ENCODE measurements at regions not wholly inside any gene's neighbourhood (a gene's known extent, or its start where the extent isn't known, plus 50 kb on each side); places are given as distances from the start of the nearest gene placed in this dataset.

DNA sequence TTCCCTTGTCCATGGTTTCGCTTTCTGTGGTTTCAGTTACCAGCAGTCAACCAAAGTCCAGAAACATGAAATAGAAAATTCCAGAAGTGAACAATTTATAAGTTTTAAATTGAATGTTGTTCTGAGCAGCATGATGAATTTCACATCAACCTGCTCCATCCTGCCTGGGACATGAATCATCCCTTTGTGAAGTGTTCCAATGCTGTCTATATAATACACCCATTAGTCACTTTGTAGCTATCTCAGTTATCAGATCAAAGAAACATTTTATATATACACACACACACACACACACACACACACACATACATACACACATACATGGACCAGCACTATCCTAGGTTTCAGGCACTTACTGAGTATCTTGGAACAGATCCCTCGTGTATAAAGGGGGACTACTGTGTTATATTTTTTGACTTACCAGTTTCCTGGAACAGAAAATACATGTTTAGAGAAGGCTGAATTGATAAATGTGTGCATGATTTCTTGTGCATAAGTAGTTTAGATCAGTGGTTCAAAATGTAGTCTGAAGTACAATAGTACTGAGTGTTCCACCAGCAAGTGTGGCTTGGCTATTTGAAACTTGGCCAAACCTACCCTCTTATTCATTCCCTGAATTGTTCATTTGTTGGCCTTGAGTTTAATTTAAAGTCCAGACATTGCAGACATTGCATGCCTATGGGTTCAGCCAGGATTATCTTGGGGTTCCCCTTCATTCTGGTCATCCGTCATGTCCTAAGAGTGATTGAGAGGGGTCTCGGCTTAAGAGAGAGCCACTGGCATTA lies 510.0 kb downstream of the GADD45G start:
- no peak overlapping the region for H3K27ac Mint-ChIP-seq (ENCODE audit: unreplicated experiment)

DNA sequence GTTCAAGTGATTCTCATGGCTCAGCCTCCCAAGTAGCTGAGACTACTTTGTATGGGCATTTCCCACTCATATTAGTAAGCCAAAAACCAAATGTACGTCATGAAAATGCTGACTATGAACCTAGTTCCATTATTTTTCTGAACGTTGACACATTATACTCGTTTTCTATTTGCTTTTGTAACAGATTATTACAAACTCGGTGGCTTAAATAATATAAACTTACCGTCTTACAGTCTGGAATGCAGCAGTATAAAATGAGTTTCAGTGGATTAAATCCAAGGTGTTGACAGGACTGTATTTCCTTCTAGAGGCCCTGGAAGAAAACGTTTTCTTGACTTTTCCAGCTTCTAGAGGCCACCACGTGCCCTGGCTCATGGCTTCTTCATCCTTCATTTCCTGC lies 517.0 kb downstream of the GADD45G start:
- peaks cover 6% of the 10 kb centered on the region for H3K27me3 Mint-ChIP-seq (ENCODE audit: insufficient read depth, unreplicated experiment)
- H3K4me3 ChIP-seq (ENCODE audit: low read depth, low read length): no peak overlapping the region
- no peaks in the 10 kb centered on the region for H3K9me3 Mint-ChIP-seq (ENCODE audit: unreplicated experiment)
- no peaks in the 10 kb centered on the region for H3K4me1 Mint-ChIP-seq (ENCODE audit: low read depth, unreplicated experiment)
- TF ChIP-seq, protein P1, sequence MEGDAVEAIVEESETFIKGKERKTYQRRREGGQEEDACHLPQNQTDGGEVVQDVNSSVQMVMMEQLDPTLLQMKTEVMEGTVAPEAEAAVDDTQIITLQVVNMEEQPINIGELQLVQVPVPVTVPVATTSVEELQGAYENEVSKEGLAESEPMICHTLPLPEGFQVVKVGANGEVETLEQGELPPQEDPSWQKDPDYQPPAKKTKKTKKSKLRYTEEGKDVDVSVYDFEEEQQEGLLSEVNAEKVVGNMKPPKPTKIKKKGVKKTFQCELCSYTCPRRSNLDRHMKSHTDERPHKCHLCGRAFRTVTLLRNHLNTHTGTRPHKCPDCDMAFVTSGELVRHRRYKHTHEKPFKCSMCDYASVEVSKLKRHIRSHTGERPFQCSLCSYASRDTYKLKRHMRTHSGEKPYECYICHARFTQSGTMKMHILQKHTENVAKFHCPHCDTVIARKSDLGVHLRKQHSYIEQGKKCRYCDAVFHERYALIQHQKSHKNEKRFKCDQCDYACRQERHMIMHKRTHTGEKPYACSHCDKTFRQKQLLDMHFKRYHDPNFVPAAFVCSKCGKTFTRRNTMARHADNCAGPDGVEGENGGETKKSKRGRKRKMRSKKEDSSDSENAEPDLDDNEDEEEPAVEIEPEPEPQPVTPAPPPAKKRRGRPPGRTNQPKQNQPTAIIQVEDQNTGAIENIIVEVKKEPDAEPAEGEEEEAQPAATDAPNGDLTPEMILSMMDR (IDR thresholded peaks at IDR 0.05; ENCODE audit: insufficient read depth in 1 of 2, low read depth in 1 of 2, low read length in 1 of 2, severe bottlenecking in 1 of 2, unreplicated experiment in 1 of 2): no peak
- CTCF ChIA-PET: no interaction called here
- no peak for DNase-seq
- H3K4me1 ChIP-seq: no peaks in the 10 kb centered on the region
- H3K27me3 ChIP-seq (replicated peaks; ENCODE audit: control insufficient read depth, insufficient read depth, low read length): no peaks in the 10 kb centered on the region
- H3K36me3 ChIP-seq (ENCODE audit: control insufficient read depth, insufficient read depth, low read length): no peaks in the 10 kb centered on the region
- no peaks in the 10 kb centered on the region for H3K36me3 Mint-ChIP-seq (ENCODE audit: insufficient read depth, unreplicated experiment)
- H3K4me3 Mint-ChIP-seq (ENCODE audit: unreplicated experiment): no peak overlapping the region
- no peaks in the 10 kb centered on the region for H3K9me3 ChIP-seq
- no TSS peak for BruUV-seq (replicated peaks)
- no peak overlapping the region for H3K27ac Mint-ChIP-seq (ENCODE audit: unreplicated experiment)
- intact Hi-C loops (cut with micrococcal nuclease; ENCODE audit: unreplicated experiment): no loop called here
- POLR2A ChIA-PET: no interaction called here

More for the DNA sequence above, 510.0 kb downstream of the GADD45G start:
- no peaks in the 10 kb centered on the region for H3K36me3 ChIP-seq (ENCODE audit: control insufficient read depth, insufficient read depth, low read length)
- Mint-ChIP-seq H3K4me3 (ENCODE audit: unreplicated experiment) (no peak overlapping the region), H3K9me3 (ENCODE audit: unreplicated experiment) (no peaks in the 10 kb centered on the region), H3K36me3 (ENCODE audit: insufficient read depth, unreplicated experiment) (no peaks in the 10 kb centered on the region), H3K27me3 (ENCODE audit: insufficient read depth, unreplicated experiment) (peaks cover 4% of the 10 kb centered on the region), H3K4me1 (ENCODE audit: low read depth, unreplicated experiment) (no peaks in the 10 kb centered on the region)
- intact Hi-C loops (cut with micrococcal nuclease; ENCODE audit: unreplicated experiment): no loop called here
- BruUV-seq (replicated peaks): no TSS peak
- H3K4me3 ChIP-seq (ENCODE audit: low read depth, low read length): no peak overlapping the region
- no peaks in the 10 kb centered on the region for H3K4me1 ChIP-seq
- ChIA-PET POLR2A (no interaction called here), CTCF (no interaction called here)
- no peaks in the 10 kb centered on the region for H3K9me3 ChIP-seq
- TF ChIP-seq, protein P1 (IDR thresholded peaks at IDR 0.05; ENCODE audit: insufficient read depth in 1 of 2, low read depth in 1 of 2, low read length in 1 of 2, severe bottlenecking in 1 of 2, unreplicated experiment in 1 of 2): no peak
- no peaks in the 10 kb centered on the region for H3K27me3 ChIP-seq (replicated peaks; ENCODE audit: control insufficient read depth, insufficient read depth, low read length)
- DNase-seq: no peak

DNA sequence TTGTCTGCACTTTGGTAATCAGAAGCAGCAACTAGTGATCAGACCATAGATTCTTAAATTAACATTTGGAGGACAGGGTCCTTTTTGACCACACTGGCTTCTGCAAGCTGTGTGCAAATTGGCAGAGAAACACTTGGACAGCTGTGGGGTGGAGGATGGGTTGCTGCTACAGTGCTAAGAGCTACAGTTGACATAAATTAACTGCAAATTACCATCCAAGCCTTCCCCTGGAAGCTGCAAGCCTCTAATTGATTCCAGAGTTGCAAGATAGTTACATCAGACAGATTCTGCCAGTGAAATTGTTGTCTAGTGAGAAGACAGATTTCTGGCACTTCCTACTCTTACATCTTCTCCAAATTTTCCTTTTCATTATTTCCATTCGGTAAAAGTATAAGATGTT lies 517.7 kb downstream of the DIRAS2 start:
- no TSS peak for BruUV-seq (replicated peaks)
- ChIA-PET POLR2A (no interaction called here), CTCF (no interaction called here)
- no peak overlapping the region for H3K4me3 Mint-ChIP-seq (ENCODE audit: unreplicated experiment)
- Histone ChIP-seq H3K36me3 (ENCODE audit: control insufficient read depth, insufficient read depth, low read length) (no peaks in the 10 kb centered on the region), H3K4me3 (ENCODE audit: low read depth, low read length) (no peak overlapping the region), H3K9me3 (no peaks in the 10 kb centered on the region), H3K27me3 (replicated peaks; ENCODE audit: control insufficient read depth, insufficient read depth, low read length) (no peaks in the 10 kb centered on the region), H3K4me1 (no peaks in the 10 kb centered on the region)
- DNase-seq: no peak
- intact Hi-C loops (cut with micrococcal nuclease; ENCODE audit: unreplicated experiment): no loop called here
- peaks cover 10% of the 10 kb centered on the region for H3K27me3 Mint-ChIP-seq (ENCODE audit: insufficient read depth, unreplicated experiment)
- H3K4me1 Mint-ChIP-seq (ENCODE audit: low read depth, unreplicated experiment): no peaks in the 10 kb centered on the region
- no peaks in the 10 kb centered on the region for H3K9me3 Mint-ChIP-seq (ENCODE audit: unreplicated experiment)
- no peak overlapping the region for H3K27ac Mint-ChIP-seq (ENCODE audit: unreplicated experiment)
- TF ChIP-seq, protein P1 (IDR thresholded peaks at IDR 0.05; ENCODE audit: insufficient read depth in 1 of 2, low read depth in 1 of 2, low read length in 1 of 2, severe bottlenecking in 1 of 2, unreplicated experiment in 1 of 2): no peak
- H3K36me3 Mint-ChIP-seq (ENCODE audit: insufficient read depth, unreplicated experiment): no peaks in the 10 kb centered on the region

All from Caco-2 (cell line).